ENCODE measurements at regions not wholly inside any gene's neighbourhood (a gene's known extent, or its start where the extent isn't known, plus 50 kb on each side); places are given as distances from the start of the nearest gene placed in this dataset.

- TF ChIP-seq REST (IDR thresholded peaks at IDR 0.05; ENCODE audit: borderline replicate concordance): no peak
- no peak for TF ChIP-seq REST (CRISPR knock-in tag; IDR thresholded peaks at IDR 0.05; ENCODE audit: low read depth)
- TF ChIP-seq HDGF (IDR thresholded peaks at IDR 0.05): no peak
- 0 out of 2 replicates have a peak, but pooled peaks have one; percentile 19 for TF ChIP-seq ZNF398 (CRISPR knock-in tag; IDR thresholded peaks at IDR 0.05)
- TF ChIP-seq E2F6 (IDR thresholded peaks at IDR 0.05; ENCODE audit: borderline replicate concordance in 1 of 2, extremely low read depth in 1 of 2, insufficient read depth in 1 of 2, insufficient read length in 1 of 2, low read depth in 1 of 2, low read length in 1 of 2, poor library complexity in 1 of 2, severe bottlenecking in 1 of 2): no peak
- TF ChIP-seq DLX4 (CRISPR knock-in tag; IDR thresholded peaks at IDR 0.05): no peak
- no peak for TF ChIP-seq ZNF695 (CRISPR knock-in tag; IDR thresholded peaks at IDR 0.05)
- TF ChIP-seq USF1 (CRISPR knock-in tag; IDR thresholded peaks at IDR 0.05): no peak
- TF ChIP-seq SP1 (CRISPR knock-in tag; IDR thresholded peaks at IDR 0.05): 0 out of 2 replicates have a peak, but pooled peaks have one; percentile 20
- no peak for TF ChIP-seq HNRNPL (IDR thresholded peaks at IDR 0.05; ENCODE audit: low read depth, low read length)
- no peak for TF ChIP-seq PBX2 (CRISPR knock-in tag; IDR thresholded peaks at IDR 0.05; ENCODE audit: low read depth)
- TF ChIP-seq PBX2 (tag; conservative IDR thresholded peaks at IDR 0.05; ENCODE audit: low read depth): no peak
- TF ChIP-seq MAFF (IDR thresholded peaks at IDR 0.05; ENCODE audit: low read length): no peak
Measured at GRCh38 chr6:30813631-30814145, 69.3 kb upstream of the IER3 start (continued).

Measured in K562 (cell line).